ENCODE measurements at regions not wholly inside any gene's neighbourhood (a gene's known extent, or its start where the extent isn't known, plus 50 kb on each side); places are given as distances from the start of the nearest gene placed in this dataset.

- in situ Hi-C loops (cut with HindIII; ENCODE audit: low sequenced_read_pairs) = no loop called here
These were observed 62.6 kb upstream of the CNTN4 start for GRCh38 chr3:2036076-2036475.

DNA sequence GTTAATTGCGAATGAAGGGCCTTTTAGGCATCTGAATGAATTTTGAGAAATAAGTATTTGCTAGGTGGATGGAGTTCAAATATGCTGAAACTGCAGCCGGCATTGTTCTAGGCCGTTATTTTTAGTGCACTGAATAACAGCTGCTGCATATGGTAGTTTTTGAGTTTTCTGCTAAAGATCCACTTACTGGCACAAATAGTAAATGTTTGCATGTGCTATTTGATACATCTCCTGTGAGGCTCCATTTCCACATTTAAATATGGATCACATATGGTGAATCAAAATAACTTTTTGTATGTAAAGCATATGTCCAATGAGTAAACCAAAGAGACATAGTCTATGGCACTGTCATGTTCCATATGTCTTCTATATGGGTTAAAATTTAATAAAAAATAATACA, 56.7 kb upstream of the CNTN4 start:
- in situ Hi-C loops (cut with HindIII; ENCODE audit: low sequenced_read_pairs) = no loop called here

Data from endothelial cell of hepatic sinusoid (primary cell).